ENCODE measurements at regions not wholly inside any gene's neighbourhood (a gene's known extent, or its start where the extent isn't known, plus 50 kb on each side); places are given as distances from the start of the nearest gene placed in this dataset.

DNA sequence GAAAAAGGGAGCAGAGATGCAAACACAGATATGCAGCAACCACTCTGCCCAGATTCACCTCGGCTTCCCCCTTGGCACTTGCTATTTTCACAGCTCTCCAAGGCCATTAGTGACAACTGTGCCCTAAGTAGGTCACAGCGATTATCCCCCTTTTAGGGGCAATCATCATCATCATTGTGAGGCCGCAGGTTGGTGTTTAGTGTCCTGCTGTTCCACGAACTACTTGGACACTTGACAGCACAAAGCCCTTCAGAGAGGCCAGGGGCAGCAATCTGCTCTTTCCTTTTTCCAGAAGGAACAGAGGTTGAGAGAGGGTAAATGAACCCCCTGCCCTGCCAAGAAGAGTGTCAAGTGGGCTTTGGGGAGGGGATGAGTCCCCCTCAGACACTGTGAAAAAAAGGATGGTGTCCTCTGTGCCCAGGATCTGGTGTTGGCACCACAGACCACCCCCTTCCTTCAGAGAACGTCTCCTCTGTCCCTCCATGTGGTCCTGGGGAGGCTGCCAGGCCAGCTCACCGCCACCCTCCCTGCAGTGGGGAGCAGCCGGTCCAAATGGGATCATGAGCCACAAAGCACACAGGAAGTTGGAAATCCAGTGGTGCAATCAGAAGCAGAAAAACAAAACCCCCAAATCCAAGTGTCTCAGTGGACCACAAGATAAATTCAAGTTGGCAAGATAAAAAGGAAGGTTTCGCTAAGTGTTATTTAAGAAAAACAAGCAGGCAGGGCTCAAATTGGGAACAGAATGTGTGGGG lies 78.4 kb upstream of the MED9 start:
- no peaks in the 10 kb centered on the region for H3K27me3 ChIP-seq (ENCODE audit: control insufficient read depth, insufficient read depth, low read length)

DNA sequence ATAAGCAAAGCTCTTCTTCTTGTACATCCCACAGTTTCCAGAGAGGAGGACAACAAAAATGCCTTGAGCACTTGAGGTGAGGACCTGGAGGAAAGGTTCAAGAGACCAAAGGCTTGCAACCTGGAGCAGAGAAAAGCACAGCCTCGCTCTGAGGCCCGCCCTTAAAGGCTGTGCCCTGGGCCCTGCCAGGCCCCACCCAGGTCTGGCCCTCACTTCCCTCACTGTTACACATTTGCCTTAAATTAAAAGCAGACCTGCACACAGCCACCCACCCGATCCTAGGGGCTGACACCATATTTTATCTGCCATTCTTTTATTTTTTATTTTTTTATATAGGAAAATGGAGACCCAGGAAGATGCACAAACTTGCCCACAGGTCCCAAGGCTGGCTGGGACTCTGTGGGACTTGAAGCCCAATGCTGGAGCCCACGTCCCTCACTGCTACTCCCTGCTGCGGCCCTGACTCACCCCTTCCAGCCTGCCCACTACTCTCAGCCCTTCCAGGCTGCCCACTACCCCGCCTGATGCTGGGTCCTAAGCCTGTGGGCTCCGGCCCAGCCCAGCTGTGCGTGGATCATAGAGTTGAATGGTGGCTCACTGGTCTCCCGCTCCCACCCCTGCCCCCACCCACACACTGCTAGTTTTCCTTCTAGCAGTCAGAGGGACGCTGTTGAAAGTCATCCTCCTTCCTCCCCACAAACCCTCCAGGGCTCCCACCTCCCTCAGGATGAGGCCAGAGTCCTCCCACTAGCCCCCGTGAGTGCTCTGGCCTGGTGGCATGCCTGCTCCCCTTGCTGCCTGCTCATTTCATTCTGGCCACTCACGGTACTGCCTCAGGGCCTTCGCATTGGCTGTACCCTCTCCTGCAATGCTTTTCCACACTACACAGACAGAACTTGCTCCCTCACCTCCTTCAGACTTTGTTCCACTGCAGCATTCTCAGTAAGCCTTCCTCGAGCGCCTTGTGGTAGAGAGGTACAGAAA lies 77.6 kb upstream of the MED9 start:
- no peak overlapping the region for H3K4me3 ChIP-seq (ENCODE audit: low read depth, low read length)
- H3K36me3 ChIP-seq (ENCODE audit: control insufficient read depth, insufficient read depth, low read length): no peaks in the 10 kb centered on the region
- FAIRE-seq (no peak), DNase-seq (ENCODE audit: low read depth) (no peak)
- no peaks in the 10 kb centered on the region for H3K27me3 ChIP-seq (ENCODE audit: control insufficient read depth, insufficient read depth, low read length)
- TF ChIP-seq, protein P1, sequence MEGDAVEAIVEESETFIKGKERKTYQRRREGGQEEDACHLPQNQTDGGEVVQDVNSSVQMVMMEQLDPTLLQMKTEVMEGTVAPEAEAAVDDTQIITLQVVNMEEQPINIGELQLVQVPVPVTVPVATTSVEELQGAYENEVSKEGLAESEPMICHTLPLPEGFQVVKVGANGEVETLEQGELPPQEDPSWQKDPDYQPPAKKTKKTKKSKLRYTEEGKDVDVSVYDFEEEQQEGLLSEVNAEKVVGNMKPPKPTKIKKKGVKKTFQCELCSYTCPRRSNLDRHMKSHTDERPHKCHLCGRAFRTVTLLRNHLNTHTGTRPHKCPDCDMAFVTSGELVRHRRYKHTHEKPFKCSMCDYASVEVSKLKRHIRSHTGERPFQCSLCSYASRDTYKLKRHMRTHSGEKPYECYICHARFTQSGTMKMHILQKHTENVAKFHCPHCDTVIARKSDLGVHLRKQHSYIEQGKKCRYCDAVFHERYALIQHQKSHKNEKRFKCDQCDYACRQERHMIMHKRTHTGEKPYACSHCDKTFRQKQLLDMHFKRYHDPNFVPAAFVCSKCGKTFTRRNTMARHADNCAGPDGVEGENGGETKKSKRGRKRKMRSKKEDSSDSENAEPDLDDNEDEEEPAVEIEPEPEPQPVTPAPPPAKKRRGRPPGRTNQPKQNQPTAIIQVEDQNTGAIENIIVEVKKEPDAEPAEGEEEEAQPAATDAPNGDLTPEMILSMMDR (IDR thresholded peaks at IDR 0.05; ENCODE audit: insufficient read depth, low read length, severe bottlenecking): no peak

More for the DNA sequence above, 78.4 kb upstream of the MED9 start:
- H3K4me3 ChIP-seq (ENCODE audit: low read depth, low read length): no peak overlapping the region
- H3K36me3 ChIP-seq (ENCODE audit: control insufficient read depth, insufficient read depth, low read length): no peaks in the 10 kb centered on the region
- DNase-seq (ENCODE audit: low read depth) (no peak), FAIRE-seq (peak; percentile 32)
- TF ChIP-seq, protein P1 (IDR thresholded peaks at IDR 0.05; ENCODE audit: insufficient read depth, low read length, severe bottlenecking): no peak

DNA sequence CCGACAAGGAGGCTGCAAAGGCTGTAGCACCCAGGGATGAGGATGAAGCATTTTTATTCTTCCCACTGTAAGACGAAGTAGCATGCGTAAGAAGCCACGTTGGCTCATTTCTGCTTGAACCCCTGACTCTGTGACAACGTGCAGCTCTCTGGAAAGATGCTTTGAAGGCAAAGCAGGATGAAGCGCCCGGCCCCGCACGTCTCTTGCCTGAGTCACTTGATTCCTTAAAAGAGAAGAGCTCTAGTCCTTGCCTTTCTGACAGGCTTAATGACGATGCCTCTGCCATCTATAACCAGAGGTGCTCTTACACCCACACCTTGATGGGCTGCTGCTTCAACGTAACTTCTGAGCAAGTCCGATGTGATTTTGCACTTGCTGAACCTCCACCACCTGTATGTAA lies 76.7 kb upstream of the MED9 start:
- Histone ChIP-seq H3K4me3 (ENCODE audit: low read depth, low read length) (no peak overlapping the region), H3K27me3 (ENCODE audit: control insufficient read depth, insufficient read depth, low read length) (no peaks in the 10 kb centered on the region), H3K36me3 (ENCODE audit: control insufficient read depth, insufficient read depth, low read length) (no peaks in the 10 kb centered on the region)
- DNase-seq (ENCODE audit: low read depth) (no peak), FAIRE-seq (peak; percentile 13)
- TF ChIP-seq, protein P1 (IDR thresholded peaks at IDR 0.05; ENCODE audit: insufficient read depth, low read length, severe bottlenecking): no peak

DNA sequence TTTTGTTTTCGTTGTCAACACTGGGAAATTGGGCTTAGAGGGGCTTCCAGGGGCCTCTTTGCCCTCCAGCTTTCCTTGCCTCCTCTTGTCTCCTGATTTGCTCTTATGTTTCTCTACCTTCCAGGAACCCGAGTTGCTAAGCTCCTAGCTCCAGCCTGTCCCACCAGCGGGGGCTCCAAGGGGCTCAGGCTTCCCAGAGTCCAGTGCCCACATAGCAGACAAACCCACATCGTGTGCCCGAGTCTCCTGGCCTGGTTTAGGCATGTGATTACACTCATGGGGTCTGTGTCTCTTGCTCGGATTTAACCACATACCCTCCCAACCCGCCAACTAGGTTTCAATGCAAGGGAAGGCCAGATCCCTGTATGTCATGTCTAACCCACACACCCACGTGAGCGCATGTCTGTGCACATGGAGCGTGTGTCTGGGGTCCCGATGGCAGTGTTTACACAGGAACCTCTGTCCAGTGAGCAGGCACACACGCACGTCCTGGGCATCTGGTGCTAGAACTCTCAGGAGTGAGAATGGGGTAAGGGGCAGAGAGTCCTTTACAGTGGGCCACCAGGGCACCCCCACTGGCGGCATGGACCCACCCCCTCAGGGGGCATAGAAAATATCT lies 76.1 kb upstream of the MED9 start:
- Histone ChIP-seq H3K27me3 (ENCODE audit: control insufficient read depth, insufficient read depth, low read length) (peaks cover under 1% of the 10 kb centered on the region), H3K36me3 (ENCODE audit: control insufficient read depth, insufficient read depth, low read length) (no peaks in the 10 kb centered on the region), H3K4me3 (ENCODE audit: low read depth, low read length) (no peak overlapping the region)
- FAIRE-seq (no peak), DNase-seq (ENCODE audit: low read depth) (no peak)
- TF ChIP-seq, protein P1 (IDR thresholded peaks at IDR 0.05; ENCODE audit: insufficient read depth, low read length, severe bottlenecking): no peak

DNA sequence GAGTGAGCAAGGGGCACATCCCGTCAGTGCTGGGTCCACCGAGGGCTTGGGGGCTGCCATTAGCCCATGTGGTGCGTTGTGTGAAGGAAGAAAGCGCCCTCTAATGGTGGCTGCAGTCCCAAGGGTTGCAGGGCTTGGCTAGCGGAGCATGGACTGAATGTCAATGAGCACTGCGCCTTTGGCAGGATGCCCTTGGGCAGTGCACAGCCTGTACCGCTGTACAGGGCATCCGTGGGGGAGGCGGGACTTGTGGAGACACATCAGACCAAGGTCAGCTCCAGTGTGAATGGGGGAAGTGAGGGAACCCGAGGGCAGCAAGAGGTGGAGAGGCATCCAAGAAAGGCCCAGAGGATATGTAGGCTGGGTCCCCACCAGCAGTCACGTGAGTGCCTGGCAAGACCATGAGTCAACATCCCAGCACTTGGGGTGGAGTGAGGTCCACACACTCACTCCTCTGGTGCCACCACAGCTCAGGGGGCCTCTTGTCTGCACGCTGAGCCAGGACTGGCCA lies 75.5 kb upstream of the MED9 start:
- FAIRE-seq (no peak), DNase-seq (ENCODE audit: low read depth) (no peak)
- peaks cover 2% of the 10 kb centered on the region for H3K27me3 ChIP-seq (ENCODE audit: control insufficient read depth, insufficient read depth, low read length)
- TF ChIP-seq, protein P1 (IDR thresholded peaks at IDR 0.05; ENCODE audit: insufficient read depth, low read length, severe bottlenecking): no peak
- no peaks in the 10 kb centered on the region for H3K36me3 ChIP-seq (ENCODE audit: control insufficient read depth, insufficient read depth, low read length)
- no peak overlapping the region for H3K4me3 ChIP-seq (ENCODE audit: low read depth, low read length)
